Stomach (tissue), 4 donors: ENCODE measurements at regions not wholly inside any gene's neighbourhood (a gene's known extent, or its start where the extent isn't known, plus 50 kb on each side); places are given as distances from the start of the nearest gene placed in this dataset.

Experiments used
- EP300 ChIP-seq: sonication (generic); formaldehyde crosslinking; IDR thresholded peaks from one replicate; pipeline ENCODE4 v1.6.1; 2017; ENCODE audit warnings: antibody characterized with exemption
- POLR2A ChIP-seq, 4 donors: fragments of 450-650 bp; IDR thresholded peaks; one replicate each; pipeline ENCODE4 v1.6.1; 2016; ENCODE audit warnings: antibody characterized with exemption in 4 of 4, control low read depth in 2 of 4, mild to moderate bottlenecking in 1 of 4, moderate library complexity in 1 of 4
- POLR2AphosphoS5 ChIP-seq, 3 donors: sonication (generic); formaldehyde crosslinking; IDR thresholded peaks; one replicate each; pipeline ENCODE4 v1.6.1; 2016; ENCODE audit warnings: antibody characterized with exemption in 3 of 3
- TF ChIP-seq, protein P1 (sequence below), 7 experiments: fragments of 450-650 bp in 4 of 7; fragments of 200-600 bp in 3 of 7; sonication (generic) in 3 of 7; IDR thresholded peaks; one replicate each; pipeline ENCODE4 v1.5.1; 2016 to 2019; ENCODE audit warnings: antibody characterized with exemption in 7 of 7, control low read depth in 2 of 7, mild to moderate bottlenecking in 1 of 7

GRCh38 chr12:113749433-113749815, 216.7 kb downstream of the RBM19 start:
- TF ChIP-seq POLR2A (IDR thresholded peaks at IDR 0.05) (no peak), POLR2AphosphoS5 (IDR thresholded peaks at IDR 0.05) (no peak), EP300 (no peak)
- TF ChIP-seq, protein P1, sequence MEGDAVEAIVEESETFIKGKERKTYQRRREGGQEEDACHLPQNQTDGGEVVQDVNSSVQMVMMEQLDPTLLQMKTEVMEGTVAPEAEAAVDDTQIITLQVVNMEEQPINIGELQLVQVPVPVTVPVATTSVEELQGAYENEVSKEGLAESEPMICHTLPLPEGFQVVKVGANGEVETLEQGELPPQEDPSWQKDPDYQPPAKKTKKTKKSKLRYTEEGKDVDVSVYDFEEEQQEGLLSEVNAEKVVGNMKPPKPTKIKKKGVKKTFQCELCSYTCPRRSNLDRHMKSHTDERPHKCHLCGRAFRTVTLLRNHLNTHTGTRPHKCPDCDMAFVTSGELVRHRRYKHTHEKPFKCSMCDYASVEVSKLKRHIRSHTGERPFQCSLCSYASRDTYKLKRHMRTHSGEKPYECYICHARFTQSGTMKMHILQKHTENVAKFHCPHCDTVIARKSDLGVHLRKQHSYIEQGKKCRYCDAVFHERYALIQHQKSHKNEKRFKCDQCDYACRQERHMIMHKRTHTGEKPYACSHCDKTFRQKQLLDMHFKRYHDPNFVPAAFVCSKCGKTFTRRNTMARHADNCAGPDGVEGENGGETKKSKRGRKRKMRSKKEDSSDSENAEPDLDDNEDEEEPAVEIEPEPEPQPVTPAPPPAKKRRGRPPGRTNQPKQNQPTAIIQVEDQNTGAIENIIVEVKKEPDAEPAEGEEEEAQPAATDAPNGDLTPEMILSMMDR (IDR thresholded peaks at IDR 0.05): no peak
